Activated CD4-positive, alpha-beta T cell treated with anti-CD3 and anti-CD28 coated beads for 48 hours (primary cell): ENCODE measurements at regions not wholly inside any gene's neighbourhood (a gene's known extent, or its start where the extent isn't known, plus 50 kb on each side); places are given as distances from the start of the nearest gene placed in this dataset.
"Not testable (repeated sequence)": the region's sequence is repeated elsewhere in the genome, so short reads cannot be mapped to it uniquely, and the experiment has no call there.

Source experiments
- DNase-seq: peaks from one replicate; pipeline ENCODE4 v3.0.0-alpha.2; 2020

DNA sequence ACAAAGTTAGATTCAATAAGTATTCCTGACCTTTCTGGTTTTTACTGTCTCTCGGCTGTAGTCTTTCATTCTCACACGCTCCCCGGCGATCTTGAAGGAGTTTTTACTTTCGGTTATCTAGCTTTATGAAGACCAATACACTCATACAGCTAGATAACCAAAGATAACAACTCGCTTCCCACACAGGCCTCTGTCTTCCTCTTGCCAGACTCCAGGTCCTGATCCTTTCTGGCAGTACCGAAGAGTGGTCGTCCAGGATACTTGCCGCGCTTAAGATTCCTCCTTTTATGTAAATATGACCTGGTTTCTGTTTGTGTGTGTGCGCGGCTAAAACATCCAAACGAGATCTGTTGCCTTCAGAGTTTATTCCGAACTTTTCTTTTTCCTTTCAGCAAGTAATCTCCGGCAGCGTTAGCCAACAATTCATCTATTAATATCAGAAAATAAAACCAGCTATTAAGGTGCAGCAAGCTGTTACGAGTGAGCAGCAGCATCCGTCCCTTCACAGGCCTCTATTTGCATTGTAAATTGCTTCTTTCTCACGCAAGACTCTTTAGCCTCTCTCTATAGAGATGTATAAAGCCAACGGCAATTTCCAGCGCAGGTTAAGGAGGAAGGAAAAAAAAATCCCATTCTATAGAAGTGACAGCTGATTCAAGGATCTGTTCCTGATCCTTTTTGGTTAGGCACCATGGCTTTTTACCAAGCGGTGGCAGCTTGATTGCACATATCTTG is 216.1 kb downstream of the MEF2C start:
- DNase-seq = no peak

DNA sequence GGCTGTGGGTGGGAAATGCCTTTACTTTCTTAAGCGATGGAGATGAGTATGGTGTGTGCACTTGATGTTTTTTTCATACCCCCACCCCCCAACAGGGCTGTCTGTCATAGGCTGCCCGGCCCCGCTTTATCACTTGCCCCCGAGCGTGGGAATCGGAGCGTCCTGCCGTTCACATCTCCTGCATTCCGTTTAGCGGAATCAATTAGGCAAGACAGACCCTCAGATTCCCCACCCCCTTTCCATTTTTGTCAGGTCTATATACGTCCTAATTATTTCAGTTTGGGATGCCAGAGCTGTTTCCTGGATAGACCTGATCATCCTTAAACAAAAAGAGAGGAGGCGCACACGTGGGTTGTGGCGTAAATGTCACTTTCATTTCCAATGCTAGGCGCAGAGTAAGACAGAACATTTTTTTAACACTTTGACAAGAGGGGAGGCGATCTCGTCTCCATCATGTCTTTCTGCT is 217.2 kb downstream of the MEF2C start:
- DNase-seq = no peak

DNA sequence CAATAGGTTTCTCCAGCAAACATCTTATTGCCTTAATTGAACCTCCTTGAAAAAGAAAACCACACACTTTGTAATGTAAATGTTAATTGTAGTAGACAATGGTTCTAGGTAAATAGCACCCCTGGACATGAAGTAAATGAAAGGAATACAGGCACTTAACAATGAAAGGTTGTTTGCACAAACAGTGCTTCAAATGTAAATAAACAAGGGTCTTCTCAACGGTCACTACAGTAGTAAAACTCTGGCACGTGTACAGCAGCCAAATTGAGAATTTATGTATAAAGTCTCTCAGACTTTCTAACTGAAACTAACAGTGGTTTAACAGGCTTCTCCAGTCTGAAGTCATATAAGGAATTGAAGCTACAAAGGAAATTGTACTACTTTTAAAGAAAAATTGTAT is 218.3 kb downstream of the MEF2C start:
- DNase-seq = no peak

DNA sequence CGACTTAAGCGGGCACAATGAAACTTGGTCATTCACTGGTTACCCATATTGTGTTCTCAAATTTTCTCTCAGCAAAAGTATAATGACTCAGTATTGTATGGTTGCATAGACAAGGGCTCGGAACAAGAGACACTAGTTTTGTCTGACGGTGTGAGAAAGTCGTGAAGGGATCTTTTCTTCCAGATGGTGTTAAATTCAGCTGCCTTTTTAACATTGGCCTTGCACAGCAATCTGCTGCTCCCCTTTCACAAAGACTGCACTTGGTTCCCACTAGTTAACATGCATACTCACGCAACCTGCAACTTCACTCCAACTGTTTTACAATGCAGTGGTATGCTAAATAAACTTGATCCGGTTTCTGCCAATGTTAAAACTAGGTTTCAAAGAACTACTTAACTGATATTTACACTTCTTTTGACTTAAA is 219.2 kb downstream of the MEF2C start:
- DNase-seq = no peak

DNA sequence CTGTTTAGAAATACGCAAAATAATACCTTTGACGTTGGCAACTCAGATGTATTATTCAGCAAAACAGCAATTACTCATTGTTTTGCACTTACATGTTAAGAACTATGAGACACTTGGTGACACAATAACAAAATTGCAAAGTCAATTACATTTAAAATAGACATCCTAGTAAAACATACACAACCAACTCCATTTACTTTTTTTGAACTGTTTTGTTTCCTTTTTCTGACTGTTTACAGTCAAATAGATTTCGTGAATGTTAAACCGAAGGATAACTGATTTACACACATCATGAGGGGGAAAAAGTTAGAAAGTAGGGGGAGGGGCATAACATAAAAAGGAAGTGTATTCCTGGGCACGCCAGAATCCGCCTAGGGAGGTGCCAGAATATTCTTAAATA is 220.1 kb downstream of the MEF2C start:
- no peak for DNase-seq

DNA sequence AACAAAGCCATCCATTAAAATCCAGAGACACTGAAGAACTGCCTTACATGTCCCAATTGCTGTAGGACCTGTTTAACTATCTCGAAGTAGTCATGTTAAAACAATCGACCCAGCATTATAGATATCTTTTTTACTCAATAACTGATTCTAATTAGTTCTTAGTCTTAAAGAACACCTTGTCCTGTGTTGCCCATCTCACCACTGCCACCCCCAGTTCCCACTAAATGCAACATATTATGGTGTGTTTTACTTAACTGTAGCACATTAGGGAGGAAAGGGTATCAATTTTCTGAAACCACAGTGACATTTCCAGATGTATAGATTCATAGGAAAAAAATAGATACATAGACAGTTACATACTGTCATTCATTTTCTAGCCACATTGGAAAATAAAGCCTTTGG is 221.2 kb downstream of the MEF2C start:
- DNase-seq = no peak

DNA sequence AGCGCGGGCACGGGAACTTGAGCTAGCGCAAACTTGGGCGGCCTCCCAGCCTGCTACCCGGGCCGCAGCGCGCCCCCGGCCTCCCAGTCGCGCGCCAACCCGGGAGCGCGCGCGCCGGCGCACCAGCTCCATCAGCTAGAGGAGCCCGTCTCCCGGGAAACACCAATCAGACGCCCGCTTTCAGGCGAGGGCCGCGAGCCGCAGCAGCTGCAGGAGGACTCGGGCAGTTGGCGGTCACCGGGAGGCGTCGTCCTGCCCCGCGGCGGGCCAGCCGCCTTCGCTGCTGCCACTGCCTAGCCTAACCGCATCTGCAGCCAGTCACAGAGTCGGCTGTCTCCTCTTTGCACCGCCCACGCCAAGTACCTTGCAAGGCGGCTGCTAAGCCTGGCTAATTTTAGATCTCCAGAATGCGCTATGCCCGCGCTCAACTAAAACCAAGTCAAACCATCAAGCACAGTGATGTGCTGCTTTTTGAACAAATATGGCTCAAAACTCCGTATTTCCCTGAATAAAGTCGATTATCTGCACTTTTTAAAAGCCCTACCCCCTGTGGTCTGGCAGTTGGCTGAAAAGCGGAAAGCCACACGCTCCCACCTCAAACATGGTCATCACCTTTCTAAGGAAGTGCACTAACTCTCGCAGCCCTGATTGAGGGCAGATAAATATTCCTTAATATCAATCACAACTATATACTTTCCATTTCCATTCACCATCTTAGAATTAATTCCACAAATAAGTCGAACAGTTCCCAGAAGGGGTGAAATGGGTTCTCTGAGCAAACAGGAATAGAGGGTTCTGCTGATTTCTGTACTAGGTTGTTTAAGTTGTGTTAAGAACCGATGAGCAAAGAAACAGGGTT is 221.8 kb downstream of the MEF2C start:
- peak; percentile 57 for DNase-seq

DNA sequence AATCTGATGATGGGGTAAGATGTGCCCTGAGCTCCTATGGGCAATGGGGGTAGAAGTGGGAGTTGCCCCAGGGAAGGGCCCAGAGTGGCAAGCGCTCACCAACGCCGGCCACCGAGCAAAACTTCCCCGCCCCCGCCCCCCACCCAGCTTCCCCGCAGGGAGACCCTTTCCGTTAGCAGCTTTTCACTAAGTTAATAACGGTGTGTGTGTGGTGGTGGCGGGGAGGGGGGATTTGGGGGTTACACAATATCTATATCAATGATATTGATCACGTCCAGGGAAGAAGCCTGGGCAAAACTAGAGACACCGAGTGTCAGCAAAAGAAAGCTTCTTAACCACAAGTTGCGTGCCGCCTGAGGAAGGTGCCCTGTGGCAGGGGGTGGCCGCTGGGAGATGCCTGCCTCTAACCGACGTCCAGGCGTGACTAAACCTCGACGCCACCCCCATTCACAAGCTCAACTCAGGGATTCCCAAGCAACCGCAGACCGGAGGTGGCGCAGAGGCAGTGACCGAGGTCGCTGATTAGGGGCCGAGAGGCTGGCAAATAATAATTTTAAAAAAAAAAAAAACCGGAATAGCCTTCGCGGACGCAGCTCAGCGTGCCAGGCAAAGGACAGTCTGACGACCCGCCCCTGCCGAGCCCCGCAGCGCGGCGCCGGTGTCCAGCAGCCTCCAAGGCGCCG is 222.6 kb downstream of the MEF2C start:
- DNase-seq = no peak

DNA sequence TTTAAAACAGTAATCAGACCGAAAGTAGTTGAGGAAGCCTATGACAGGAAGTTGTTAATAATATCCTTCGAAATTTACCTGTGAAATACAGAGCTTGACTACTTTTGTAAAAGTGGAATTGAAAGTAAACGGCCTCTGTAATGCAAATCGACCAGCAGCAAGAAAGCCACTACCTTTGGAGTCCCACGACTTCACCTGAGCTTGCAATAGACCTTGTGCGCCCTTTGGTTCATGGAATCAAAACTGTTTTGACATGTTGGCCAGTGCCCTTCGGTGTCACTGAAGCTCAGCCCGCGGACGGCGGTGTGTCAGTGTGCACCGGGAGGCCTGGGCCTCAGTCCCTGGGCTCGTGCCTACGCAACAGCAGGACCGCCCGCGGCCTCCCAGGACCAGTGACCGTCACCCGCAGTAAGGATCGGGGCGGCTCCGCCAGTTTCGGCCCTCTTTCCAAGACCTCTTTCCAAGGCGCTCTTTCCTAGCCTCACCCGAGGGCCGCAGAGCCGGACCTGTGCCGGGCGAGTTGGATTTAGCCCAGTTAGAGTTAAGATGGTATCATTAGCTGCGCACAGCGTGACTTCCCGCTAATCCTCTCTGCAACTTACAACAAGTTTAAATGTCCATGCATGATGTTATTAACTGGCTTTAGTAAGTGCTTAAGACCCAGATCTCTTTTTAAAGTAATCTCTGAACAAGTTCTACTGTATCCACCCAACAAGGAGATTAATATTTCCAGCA is 223.3 kb downstream of the MEF2C start:
- no peak for DNase-seq

DNA sequence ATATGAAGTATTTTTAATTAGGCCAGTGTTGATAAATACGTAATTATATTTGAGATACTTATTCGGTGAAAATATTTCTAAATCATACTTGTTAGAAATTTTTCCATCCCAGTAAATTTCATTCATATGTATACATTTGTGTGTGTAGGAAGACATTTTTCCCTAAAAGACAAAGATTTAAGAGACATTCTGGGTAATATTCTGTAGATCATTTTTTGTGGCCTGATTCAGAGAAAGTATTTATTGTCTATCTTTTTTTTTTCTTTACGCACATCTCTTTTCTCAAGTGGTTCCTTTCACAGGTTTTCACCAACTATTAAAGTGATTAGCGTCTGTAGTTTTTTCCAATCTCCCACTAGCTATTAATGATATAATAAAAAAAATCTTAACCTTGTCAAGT is 224.1 kb downstream of the MEF2C start:
- DNase-seq = no peak

DNA sequence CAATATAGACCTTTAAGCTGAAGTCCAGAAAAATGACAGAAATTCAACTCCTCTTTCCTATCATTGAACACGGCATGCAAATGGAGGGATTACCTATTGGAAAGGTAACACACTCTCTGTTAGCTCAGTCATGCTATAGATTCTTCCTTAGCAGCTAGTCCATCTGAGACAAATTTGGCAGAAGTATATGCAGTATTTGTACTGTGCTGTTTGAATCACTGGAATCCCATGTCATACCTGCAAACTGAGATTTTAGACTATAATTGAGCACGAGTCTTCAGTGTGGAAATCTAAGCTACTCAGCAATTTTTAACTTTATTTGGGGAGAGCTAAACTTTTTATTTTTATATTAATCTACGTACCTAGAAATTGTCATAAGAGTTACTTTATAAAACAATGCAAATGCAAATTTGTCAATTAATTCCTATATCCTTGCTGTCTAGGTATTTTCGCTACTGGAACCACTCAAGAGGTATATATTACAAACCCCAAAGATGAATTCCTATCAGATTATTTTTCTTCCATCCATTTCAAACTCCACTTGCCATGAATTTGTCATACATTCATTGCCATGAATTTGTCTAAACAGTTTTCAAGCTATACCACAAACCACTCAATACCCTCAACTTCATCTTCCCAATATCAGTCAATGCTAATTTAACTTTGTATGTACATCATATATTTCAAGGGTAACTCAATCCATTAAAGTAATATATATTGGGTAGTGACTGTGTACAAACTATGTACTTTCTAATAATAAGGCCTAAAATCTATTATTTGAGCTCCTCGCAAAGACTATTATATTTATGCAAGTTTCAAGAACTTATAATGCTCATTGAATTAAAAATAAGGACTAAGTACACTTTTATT is 224.8 kb downstream of the MEF2C start:
- DNase-seq = no peak

DNA sequence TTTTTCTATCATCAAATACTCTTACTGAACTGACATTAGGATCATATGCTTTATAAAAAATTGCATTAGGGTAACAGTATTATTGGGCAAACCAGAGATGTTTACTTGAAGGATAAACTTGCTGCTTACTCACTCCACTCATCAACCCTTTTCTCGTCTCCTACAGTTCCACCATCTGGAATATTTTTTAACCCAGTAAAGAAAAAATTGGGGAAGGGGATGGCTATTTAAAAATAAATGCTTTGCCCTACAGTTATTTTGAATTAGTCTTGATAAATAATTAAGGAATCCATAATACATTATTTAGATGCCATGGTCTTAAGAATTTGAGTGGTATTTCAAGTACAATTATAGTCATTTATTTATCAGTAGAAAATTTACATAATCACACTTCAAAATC is 225.8 kb downstream of the MEF2C start:
- no peak for DNase-seq

DNA sequence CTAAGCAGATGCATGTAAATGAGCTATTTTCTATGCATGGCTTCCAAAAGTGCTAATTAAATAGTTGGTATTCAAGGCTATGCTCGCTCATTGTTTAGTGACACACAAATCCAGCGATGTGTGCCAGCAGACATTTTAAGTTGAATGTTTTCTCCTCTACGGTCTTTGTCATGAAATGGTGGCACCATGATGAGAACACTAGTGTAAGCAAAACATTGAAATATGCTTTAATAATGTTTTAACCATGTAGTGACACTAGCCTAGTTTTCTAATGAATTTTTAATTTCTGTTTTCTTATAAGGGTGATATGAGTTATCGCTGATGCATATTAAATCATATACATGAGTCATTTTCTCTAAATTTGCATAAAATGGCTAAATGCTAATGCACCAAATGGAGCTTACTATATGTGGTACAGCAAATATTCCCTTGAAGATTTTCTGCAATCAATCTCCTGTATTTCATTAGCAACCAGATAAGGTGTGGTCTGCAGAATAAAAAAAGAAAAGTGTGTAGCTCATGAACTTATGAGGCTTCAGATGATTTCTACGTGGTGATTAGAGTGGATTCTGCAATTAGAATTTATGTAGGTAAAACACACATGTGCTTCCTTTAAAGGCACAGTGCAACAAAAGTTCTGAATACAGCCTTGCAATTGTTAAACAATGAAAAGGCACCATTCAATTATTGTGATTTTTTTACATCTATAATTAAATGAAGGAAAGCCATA is 226.6 kb downstream of the MEF2C start:
- DNase-seq = no peak

DNA sequence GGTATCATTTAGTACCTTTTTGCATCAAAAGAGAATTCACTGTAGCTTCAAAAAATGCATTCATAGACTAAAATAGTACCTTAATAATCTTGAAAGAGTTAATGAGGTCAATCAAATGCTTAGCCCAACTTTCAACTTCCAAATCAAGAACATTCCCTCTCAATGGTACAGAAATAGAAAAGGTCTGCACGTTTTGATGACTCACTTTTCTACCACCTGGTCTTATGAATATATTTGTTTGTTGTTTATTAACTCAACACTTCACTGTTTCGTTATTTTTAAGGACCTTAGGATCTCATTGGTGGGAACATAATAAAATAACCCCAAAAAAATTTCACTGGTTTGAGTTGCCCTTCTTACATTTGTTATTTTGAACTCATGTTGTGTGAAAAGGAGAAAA is 229.5 kb downstream of the MEF2C start:
- DNase-seq = no peak

DNA sequence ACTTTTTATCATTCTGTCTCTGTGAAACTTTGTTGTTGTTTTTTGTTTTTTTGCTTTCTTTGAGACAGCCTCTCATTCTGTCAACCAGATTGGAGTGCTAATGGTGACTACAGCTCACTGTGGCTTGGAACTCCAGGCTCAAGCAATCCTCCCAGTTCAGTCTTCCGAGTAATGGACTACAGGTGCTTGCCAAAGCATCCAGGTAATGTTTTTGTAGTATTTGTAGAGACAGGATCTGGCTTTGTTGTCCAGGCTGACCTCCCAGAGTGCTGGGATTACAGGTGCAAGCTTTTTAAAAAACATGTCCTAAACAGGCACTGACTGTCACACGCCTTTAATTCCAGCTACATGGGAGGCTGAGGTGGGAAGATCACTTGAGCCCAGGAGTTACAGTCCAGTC is 235.1 kb downstream of the MEF2C start:
- no peak for DNase-seq

DNA sequence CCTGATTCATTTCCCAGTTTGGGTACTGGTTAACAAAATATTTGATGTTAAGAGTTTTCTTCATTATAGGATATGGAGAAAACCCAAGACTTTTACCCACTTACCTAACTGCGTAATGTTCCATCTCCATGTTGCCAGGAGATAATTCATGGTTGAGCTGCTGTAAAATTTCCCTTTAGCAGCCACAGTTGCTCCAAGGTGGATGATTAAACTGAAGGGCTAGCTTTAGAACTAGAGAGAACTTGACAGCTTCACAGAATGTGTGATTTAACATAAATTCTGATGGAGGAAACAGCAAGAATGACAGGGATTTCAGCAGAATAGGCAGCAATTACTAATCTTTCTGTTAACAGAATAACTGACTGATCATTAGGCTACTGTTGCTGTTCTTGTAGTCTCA is 236.1 kb downstream of the MEF2C start:
- no peak for DNase-seq

DNA sequence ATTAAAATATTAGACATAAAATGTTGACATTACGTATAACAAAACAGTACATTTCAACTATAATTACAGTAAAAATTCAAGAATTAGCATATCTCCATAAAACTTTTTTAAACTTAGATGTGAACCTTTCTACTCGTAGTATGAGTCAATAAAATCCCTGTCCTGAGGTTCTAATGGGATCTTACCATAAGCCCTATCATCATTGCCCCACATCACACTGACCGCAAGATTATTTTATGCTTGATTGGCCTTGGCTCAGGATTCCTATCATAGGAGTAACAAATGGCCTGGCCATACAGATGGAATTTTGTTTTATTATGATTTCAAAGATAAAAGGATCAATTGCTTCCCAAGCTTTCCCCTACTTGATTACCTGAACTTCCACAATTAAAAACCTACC is 238.3 kb downstream of the MEF2C start:
- no peak for DNase-seq

DNA sequence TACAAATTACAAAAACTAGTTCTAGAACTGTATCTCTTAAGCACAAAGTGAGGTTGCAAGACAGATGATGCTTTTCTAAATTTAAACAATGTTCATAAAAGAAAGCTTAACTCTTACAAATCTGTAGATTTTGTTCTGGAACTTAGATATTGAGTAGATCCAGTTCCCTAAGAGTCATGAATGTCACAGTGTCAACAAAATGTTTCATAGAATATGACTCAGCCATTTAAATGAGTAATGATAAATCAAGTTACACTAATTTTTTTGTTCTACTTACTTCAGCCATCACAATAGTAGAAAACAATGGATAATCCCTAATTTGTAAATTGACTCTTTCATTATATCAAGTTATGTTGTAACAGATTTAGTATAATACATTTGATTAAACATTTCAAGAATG is 239.7 kb downstream of the MEF2C start:
- DNase-seq = no peak

DNA sequence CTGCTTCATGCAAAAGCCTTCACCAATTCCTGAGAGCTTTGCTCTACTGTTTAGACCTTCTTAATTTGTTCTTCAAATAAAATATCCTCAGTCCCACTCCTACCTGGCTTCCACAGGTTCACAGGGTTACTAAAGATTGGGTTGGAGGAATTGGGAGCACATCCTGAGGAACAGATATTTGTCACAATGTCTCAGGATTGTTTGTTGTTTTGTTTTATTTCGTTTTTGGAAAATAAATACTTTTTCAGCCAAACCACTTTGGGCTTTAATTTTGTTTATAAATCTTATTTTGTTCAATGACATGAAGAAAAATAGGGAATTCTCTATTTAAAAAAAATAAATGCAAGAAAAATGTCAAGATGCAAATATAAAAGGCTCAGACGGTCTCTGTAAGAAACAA is 249.0 kb downstream of the MEF2C start:
- DNase-seq = no peak

DNA sequence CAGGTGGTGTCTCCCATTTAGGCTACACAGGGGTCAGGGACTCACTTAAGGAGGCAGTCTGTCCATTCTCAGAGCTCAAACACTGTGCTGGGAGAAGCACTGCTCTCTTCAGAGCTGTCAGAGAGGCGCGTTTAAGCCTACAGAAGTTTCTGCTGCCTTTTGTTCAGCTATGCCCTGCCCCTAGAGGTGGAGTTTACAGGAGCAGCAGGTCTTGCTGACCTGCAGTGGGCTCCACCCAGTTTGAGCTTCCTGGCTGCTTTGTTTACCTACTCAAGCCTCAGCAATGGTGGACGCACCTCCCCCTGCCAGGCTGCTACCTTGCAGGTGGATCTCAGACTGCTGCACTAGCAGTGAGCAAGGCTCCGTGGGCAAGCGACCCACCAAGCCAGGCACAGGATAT is 260.1 kb downstream of the MEF2C start:
- DNase-seq = not testable (repeated sequence)

DNA sequence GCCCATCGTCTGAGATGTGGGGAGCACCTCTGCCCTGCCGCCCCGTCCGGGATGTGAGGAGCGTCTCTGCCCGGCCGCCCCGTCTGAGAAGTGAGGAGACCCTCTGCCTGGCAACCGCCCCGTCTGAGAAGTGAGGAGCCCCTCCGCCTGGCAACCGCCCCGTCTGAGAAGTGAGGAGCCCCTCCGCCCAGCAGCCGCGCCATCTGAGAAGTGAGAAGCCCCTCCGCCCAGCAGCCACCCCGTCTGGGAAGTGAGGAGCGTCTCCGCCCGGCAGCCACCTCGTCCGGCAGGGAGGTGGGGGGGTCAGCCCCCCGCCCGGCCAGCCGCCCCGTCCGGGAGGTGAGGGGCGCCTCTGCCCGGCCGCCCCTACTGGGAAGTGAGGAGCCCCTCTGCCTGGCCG is 267.2 kb downstream of the MEF2C start:
- not testable (repeated sequence) for DNase-seq
